OCI-LY3 (cell line): ENCODE measurements at regions not wholly inside any gene's neighbourhood (a gene's known extent, or its start where the extent isn't known, plus 50 kb on each side); places are given as distances from the start of the nearest gene placed in this dataset.

Experiments
- H2AFZ ChIP-seq: fragments of 200-600, 300-600 bp; shearing (Covaris generic); 2 replicates; pipeline ENCODE4 v1.6.0; 2014; ENCODE audit warnings: antibody characterized with exemption, low read depth, low read length
- H3K27ac ChIP-seq: fragments of 200-600, 300-600 bp; sonication (generic); 2 replicates; pipeline ENCODE4 v1.5.1; 2014; ENCODE audit warnings: mild to moderate bottlenecking, low read length, moderate library complexity, mixed read lengths
- H3K27me3 ChIP-seq: fragments of 200-600, 300-600 bp; sonication (generic); 2 replicates; pipeline ENCODE4 v1.6.1; 2014; ENCODE audit warnings: low read depth, low read length, mixed read lengths
- H3K36me3 ChIP-seq: fragments of 200-600, 300-600 bp; sonication (generic); replicated peaks from 2 replicates; pipeline ENCODE3; 2014; ENCODE audit warnings: low read depth, low read length, mixed read lengths
- H3K4me1 ChIP-seq: fragments of 300-600, 200-600 bp; sonication (generic); 2 replicates; pipeline ENCODE4 v1.6.1; 2014; ENCODE audit warnings: low read length, mixed read lengths
- H3K4me2 ChIP-seq: fragments of 200-600, 300-600 bp; sonication (generic); 2 replicates; pipeline ENCODE4 v1.6.1; 2014; ENCODE audit warnings: low read length, mixed read lengths
- H3K4me3 ChIP-seq: fragments of 300-600, 200-600 bp; sonication (generic); 2 replicates; pipeline ENCODE4 v1.5.1; 2014; ENCODE audit warnings: antibody characterized with exemption, mild to moderate bottlenecking, low read length, moderate library complexity
- H3K79me2 ChIP-seq: fragments of 300-600, 200-600 bp; shearing (Covaris generic); 2 replicates; pipeline ENCODE4 v1.6.1; 2014; ENCODE audit warnings: mild to moderate bottlenecking, low read length, mixed read lengths
- H3K9ac ChIP-seq: fragments of 300-600, 200-600 bp; shearing (Covaris generic); 2 replicates; pipeline ENCODE4 v1.6.0; 2014; ENCODE audit warnings: mild to moderate bottlenecking, low read length, moderate library complexity
- H3K9me3 ChIP-seq: fragments of 200-600, 300-600 bp; shearing (Covaris generic); 2 replicates; pipeline ENCODE4 v1.6.1; 2014; ENCODE audit warnings: low read length, mixed read lengths; ENCODE audit not compliant: insufficient read depth
- H4K20me1 ChIP-seq: fragments of 200-600, 300-600 bp; sonication (generic); 2 replicates; pipeline ENCODE4 v1.6.1; 2016; ENCODE audit warnings: low read length, mixed read lengths; ENCODE audit not compliant: insufficient read depth
- EZH2phosphoT487 ChIP-seq: fragments of 200-600 bp; shearing (Covaris generic); IDR thresholded peaks from 2 replicates; pipeline ENCODE4 v1.6.1; 2018; ENCODE audit warnings: antibody characterized with exemption, mixed run types, low read depth
- TF ChIP-seq, protein P1 (sequence below): fragments of 200-600, 300-600 bp; sonication (generic); IDR thresholded peaks from 2 replicates; pipeline ENCODE4 v1.5.1; 2014; ENCODE audit warnings: antibody characterized with exemption, low read length, low read depth

DNA sequence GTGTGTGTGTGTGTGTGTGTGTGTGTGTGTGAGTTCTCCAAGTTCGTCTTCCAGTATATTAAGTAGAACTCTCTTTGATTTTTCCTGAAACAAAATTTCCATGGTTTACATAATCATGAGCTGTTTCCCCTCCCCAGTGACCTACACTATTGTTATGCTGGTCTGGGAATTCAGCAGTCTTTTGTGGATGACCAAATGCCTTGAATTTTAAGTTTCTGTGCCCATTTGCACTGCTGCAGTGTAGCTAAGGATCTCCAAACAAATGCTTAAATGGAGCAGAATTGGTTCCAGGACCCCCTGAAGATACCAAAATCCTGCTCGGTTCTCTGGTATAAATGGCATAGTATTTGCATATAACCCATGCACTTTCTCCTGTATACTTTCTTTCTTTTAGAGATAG lies 77.2 kb upstream of the SLC34A2 start:
- H3K4me3 ChIP-seq: no peak overlapping the region
- TF ChIP-seq, protein P1, sequence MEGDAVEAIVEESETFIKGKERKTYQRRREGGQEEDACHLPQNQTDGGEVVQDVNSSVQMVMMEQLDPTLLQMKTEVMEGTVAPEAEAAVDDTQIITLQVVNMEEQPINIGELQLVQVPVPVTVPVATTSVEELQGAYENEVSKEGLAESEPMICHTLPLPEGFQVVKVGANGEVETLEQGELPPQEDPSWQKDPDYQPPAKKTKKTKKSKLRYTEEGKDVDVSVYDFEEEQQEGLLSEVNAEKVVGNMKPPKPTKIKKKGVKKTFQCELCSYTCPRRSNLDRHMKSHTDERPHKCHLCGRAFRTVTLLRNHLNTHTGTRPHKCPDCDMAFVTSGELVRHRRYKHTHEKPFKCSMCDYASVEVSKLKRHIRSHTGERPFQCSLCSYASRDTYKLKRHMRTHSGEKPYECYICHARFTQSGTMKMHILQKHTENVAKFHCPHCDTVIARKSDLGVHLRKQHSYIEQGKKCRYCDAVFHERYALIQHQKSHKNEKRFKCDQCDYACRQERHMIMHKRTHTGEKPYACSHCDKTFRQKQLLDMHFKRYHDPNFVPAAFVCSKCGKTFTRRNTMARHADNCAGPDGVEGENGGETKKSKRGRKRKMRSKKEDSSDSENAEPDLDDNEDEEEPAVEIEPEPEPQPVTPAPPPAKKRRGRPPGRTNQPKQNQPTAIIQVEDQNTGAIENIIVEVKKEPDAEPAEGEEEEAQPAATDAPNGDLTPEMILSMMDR: no peak
- no peak for TF ChIP-seq EZH2phosphoT487

DNA sequence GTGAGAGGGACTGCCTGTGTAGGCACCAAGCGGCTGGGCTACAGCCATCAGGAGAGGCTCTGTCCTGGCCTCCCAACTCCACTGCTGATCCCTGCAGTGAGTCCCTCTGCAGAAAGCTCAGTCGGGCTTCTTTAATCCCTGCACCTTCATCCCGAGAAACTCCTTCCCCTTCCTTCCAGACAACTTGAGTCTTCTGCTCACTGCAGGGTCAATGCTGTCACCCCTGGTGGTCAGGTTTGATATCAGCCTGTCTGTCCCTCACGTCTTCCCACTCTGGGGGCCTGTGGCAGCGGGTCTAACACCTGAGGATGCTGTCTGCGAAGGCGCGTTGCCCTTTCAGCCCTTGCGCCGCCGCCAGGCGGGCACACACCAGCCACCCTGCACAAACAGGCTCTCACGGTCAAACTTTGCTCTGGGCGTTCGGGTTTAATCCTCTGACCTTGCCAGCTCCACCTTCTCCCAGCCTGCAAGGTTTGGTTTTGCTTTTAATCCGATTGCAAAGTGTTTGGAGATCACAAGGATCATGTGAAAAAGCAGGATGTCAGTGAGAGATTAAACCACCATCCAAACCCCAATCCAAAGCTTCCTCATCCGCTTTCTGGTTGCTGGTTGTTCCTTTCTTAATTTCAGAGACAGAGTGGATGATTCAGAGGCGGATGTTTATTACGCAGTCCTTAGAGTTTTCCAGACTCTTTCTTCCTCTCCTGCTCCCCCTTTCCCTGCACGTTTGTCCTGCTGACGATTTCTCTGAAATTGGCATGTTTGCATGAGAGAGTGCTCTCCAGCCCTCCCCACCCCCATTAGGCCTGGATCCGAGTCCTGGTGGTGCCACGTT lies 74.8 kb upstream of the SLC34A2 start:
- no peak overlapping the region for H3K4me3 ChIP-seq
- H3K4me1 ChIP-seq: no peaks in the 10 kb centered on the region
- H2AFZ ChIP-seq: no peak overlapping the region
- H3K79me2 ChIP-seq: no peaks in the 10 kb centered on the region
- H3K27me3 ChIP-seq: no peaks in the 10 kb centered on the region
- H3K36me3 ChIP-seq: no peaks in the 10 kb centered on the region
- no peak overlapping the region for H3K9ac ChIP-seq
- H3K4me2 ChIP-seq: no peak overlapping the region
- no peaks in the 10 kb centered on the region for H3K9me3 ChIP-seq
- no peak for TF ChIP-seq EZH2phosphoT487
- TF ChIP-seq, protein P1: no peak
- no peaks in the 10 kb centered on the region for H4K20me1 ChIP-seq
- H3K27ac ChIP-seq: no peak overlapping the region

More for the DNA sequence above, 77.2 kb upstream of the SLC34A2 start:
- Histone ChIP-seq H3K27me3 (no peaks in the 10 kb centered on the region), H3K9ac (no peak overlapping the region), H3K27ac (no peak overlapping the region), H3K9me3 (no peaks in the 10 kb centered on the region), H3K4me1 (no peaks in the 10 kb centered on the region), H3K4me2 (no peak overlapping the region), H3K79me2 (no peaks in the 10 kb centered on the region), H3K36me3 (no peaks in the 10 kb centered on the region), H4K20me1 (no peaks in the 10 kb centered on the region), H2AFZ (no peak overlapping the region)

DNA sequence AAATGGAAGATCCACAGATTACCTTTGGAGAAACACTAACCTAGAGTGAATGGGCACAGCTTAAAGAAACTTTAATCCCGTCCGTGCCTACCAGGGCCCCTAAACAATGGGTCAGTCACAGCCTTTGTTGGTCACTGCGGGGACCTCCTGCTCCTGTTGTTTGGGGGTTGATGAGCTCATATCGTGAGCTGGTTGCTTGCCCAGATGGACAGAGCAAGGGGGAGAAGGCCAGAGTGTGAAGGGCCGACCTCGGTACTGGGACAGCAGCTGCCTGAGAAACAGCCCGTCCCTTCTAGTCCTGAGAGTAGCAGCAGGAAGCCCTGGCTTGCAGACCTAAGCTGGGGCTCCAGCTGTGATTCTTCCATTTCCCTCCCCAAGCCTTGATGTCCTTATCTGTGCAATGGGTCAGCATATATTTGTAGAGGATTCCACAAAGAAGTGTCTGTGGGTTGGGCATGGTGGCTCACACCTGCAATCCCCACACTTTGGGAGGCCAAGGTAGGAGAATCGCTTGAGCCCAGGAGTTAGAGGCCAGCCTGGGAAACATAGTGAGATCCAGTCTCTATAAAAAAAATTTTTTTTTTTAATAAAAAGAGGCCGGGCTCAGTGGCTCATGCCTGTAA lies 69.6 kb upstream of the SLC34A2 start:
- no peak for TF ChIP-seq EZH2phosphoT487
- no peak overlapping the region for H3K4me2 ChIP-seq
- H3K9ac ChIP-seq: no peak overlapping the region
- H3K27ac ChIP-seq: no peak overlapping the region
- H3K36me3 ChIP-seq: no peaks in the 10 kb centered on the region
- H4K20me1 ChIP-seq: no peaks in the 10 kb centered on the region
- H2AFZ ChIP-seq: no peak overlapping the region
- no peaks in the 10 kb centered on the region for H3K27me3 ChIP-seq
- H3K79me2 ChIP-seq: no peaks in the 10 kb centered on the region
- no peaks in the 10 kb centered on the region for H3K9me3 ChIP-seq
- H3K4me3 ChIP-seq: no peak overlapping the region
- H3K4me1 ChIP-seq: no peaks in the 10 kb centered on the region

DNA sequence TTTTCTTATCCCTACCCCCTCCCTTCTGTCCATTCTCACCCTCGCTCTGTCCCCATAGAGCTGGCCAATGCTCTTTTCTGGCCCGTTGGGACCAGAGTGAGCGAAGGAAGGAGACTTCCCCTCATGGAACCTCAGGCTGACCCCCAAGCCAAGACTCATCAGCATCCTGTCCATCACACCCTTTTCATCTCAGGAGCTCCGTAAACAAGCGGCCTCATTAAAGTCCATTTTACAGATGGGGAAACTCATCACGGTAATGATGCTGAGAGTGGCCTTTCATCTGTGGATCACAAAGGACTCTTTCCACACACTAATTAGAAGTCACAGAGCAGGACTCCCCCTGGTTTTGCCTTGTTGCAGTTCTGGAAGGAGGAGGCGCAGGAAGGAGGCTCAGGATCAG lies 67.4 kb upstream of the SLC34A2 start:
- Histone ChIP-seq H3K27me3 (no peaks in the 10 kb centered on the region), H4K20me1 (no peaks in the 10 kb centered on the region), H3K27ac (no peak overlapping the region), H3K4me1 (no peaks in the 10 kb centered on the region), H3K4me2 (no peak overlapping the region), H2AFZ (no peak overlapping the region), H3K9me3 (no peaks in the 10 kb centered on the region), H3K36me3 (no peaks in the 10 kb centered on the region), H3K79me2 (no peaks in the 10 kb centered on the region), H3K9ac (no peak overlapping the region), H3K4me3 (no peak overlapping the region)
- TF ChIP-seq EZH2phosphoT487: no peak
- TF ChIP-seq, protein P1: no peak
